ENCODE measurements at regions not wholly inside any gene's neighbourhood (a gene's known extent, or its start where the extent isn't known, plus 50 kb on each side); places are given as distances from the start of the nearest gene placed in this dataset.
"Not testable (repeated sequence)": the region's sequence is repeated elsewhere in the genome, so short reads cannot be mapped to it uniquely, and the experiment has no call there.

DNA sequence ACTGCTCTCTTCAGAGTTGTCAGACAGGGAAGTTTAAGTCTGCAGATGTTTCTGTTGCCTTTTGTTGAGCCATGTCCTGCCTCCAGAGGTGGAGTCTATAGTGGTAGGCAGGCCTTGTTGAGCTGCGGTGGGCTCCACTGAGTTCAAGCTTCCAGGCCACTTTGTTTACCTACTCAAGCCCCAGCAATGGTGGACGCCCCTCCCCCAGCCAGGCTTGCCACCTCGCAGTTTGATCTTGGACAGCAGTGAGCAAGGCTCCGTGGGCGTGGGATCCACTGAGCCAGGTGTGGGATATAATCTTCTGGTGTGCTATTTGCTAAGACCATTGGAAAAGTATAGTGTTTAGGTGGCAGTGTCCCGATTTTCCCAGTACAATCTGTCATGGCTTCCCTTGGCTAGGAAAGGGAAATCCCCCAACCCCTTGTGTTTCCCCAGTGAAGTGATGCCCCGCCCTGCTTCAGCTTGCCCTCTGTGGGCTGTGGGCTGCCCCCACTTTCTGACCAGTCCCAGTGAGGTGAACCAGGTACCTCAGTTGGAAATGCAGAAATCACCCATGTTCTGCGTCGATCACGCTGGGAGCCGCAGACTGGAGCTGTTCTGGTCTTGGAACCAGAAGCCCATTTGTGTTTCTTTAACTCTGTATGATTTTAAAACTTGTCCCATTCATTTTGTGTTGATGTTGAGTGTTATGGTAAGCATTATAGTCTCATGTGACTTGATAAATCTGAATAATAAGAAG lies 89.2 kb upstream of the CALCR start:
- peaks cover 0 to 8% (median 0%) of the 10 kb centered on the region in 9 donors for H3K27me3 ChIP-seq
- no peaks in the 10 kb centered on the region for H3K9me3 ChIP-seq
- no peak overlapping the region for H3K4me3 ChIP-seq
- WGBS, 4 donors: 85 to 90% (median 88%) methylated on average over 9 to 11 of the region's 11 CpGs
- no peaks in the 10 kb centered on the region for H3K4me1 ChIP-seq
- TF ChIP-seq, protein P1, sequence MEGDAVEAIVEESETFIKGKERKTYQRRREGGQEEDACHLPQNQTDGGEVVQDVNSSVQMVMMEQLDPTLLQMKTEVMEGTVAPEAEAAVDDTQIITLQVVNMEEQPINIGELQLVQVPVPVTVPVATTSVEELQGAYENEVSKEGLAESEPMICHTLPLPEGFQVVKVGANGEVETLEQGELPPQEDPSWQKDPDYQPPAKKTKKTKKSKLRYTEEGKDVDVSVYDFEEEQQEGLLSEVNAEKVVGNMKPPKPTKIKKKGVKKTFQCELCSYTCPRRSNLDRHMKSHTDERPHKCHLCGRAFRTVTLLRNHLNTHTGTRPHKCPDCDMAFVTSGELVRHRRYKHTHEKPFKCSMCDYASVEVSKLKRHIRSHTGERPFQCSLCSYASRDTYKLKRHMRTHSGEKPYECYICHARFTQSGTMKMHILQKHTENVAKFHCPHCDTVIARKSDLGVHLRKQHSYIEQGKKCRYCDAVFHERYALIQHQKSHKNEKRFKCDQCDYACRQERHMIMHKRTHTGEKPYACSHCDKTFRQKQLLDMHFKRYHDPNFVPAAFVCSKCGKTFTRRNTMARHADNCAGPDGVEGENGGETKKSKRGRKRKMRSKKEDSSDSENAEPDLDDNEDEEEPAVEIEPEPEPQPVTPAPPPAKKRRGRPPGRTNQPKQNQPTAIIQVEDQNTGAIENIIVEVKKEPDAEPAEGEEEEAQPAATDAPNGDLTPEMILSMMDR (IDR thresholded peaks at IDR 0.05): no peak
- no peak for TF ChIP-seq POLR2A (IDR thresholded peaks at IDR 0.05)
- intact Hi-C loops (cut with DNase I): no loop called here
- no peak overlapping the region for H3K27ac ChIP-seq
- H3K36me3 ChIP-seq: no peaks in the 10 kb centered on the region
- DNase-seq: no peak
- ATAC-seq: no peak

DNA sequence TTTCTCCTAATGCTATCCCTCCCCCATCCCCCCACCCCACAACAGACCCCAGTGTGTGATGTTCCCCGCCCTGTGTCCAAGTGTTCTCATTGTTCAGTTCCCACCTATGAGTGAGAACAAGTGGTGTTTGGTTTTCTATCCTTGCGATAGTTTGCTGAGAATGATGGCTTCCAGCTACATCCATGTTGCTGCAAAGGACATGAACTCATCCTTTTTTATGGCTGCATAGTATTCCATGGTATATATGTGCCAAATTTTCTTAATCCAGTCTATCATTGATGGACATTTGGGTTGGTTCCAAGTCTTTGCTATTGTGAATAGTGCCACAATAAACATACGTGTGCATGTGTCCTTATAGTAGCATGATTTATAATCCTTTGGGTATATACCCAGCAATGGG lies 83.6 kb upstream of the CALCR start:
- H3K4me3 ChIP-seq; H3K9me3 ChIP-seq; H3K27ac ChIP-seq; intact Hi-C loops (cut with DNase I); DNase-seq; H3K36me3 ChIP-seq; H3K27me3 ChIP-seq; ATAC-seq; H3K4me1 ChIP-seq: not testable (repeated sequence)
- 87 to 96% (median 92%) methylated on average over 3 of the region's 3 CpGs for WGBS, 4 donors

DNA sequence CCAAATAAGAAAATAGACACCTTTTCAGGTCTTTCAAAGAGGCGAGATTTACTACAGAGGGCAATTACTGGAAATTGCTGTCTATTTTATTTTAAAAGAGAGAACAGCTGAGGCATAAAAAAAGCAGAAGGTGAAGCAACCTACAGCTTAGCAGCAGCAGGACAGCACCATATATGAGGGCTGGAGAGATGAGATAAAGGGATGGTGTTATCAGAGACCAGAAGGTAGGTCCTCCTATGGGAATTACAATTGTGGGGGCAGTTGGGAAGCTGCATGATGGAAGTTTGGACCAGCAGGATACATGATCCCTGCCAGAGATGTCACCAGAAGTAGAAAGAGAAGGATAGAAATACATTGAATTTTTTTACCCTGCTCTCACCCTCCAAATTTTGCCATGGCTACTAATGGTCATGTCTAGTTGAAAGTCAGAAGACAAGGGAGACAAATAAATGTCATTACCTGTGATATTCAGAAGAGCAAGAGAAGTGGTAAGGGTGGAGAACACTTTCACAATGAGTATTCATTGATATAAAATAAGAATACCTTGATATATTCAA lies 77.2 kb upstream of the CALCR start:
- TF ChIP-seq, protein P1 (IDR thresholded peaks at IDR 0.05): no peak
- no peak for TF ChIP-seq POLR2A (IDR thresholded peaks at IDR 0.05)
- H3K27me3 ChIP-seq: peaks cover 0 to 2% (median 0%) of the 10 kb centered on the region in 9 donors
- no peaks in the 10 kb centered on the region for H3K36me3 ChIP-seq
- H3K27ac ChIP-seq: no peak overlapping the region
- ATAC-seq (no peak), DNase-seq (no peak)
- no peaks in the 10 kb centered on the region for H3K4me1 ChIP-seq
- WGBS, 4 donors: 69 to 79% (median 75%) methylated on average over 1 of the region's 1 CpG
- H3K4me3 ChIP-seq: no peak overlapping the region
- intact Hi-C loops (cut with DNase I): no loop called here
- no peaks in the 10 kb centered on the region for H3K9me3 ChIP-seq

DNA sequence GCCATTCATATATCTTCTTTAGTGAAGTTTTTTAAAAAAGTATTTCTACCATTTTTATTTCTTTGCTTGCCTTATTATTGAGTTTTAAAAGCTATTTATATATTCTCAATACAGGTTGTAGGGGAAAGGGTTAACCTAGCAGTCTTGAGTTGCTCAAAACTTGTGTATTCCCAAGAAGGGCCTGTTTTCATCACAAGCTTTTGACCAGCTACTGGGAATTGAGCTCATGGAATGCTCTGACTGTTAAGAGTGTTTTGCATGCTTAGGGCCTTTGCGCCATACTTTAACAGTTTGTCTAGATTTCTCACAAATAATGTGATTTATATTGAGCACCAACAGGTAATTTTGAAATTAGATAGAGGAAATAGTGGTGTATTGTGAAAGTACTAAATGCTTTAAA lies 72.0 kb upstream of the CALCR start:
- WGBS, 4 donors: 51 to 89% (median 84%) methylated on average over 1 of the region's 1 CpG
- Histone ChIP-seq H3K27ac (no peak overlapping the region), H3K36me3 (no peaks in the 10 kb centered on the region), H3K27me3 (peaks cover 0 to 2% (median 0%) of the 10 kb centered on the region in 9 donors), H3K4me1 (no peaks in the 10 kb centered on the region), H3K4me3 (no peak overlapping the region), H3K9me3 (no peaks in the 10 kb centered on the region)
- DNase-seq: no peak
- ATAC-seq: no peak
- intact Hi-C loops (cut with DNase I): no loop called here
- TF ChIP-seq, protein P1 (IDR thresholded peaks at IDR 0.05): no peak
- no peak for TF ChIP-seq POLR2A (IDR thresholded peaks at IDR 0.05)

Measured in heart left ventricle (tissue), 16 donors.